ENCODE measurements at regions not wholly inside any gene's neighbourhood (a gene's known extent, or its start where the extent isn't known, plus 50 kb on each side); places are given as distances from the start of the nearest gene placed in this dataset.

DNA sequence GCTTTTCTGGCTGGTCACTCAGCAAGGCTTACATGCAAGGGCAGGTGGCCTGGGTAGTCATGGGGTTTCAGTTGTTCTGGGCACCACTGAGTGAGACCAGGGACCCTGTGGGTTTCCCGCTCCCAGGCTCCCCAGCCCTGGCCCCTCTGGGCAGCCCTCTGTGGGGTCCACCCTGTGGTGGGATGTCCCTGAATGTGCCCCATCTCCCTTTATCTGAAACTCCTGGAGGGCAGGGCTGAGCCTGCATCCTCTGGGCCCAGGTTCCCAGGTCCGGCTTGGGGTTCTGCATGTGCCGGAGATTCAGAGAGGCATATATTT, 1041.0 kb downstream of the BRD1 start:
- TF ChIP-seq CTCF (IDR thresholded peaks at IDR 0.05) = no peak
- no peak for TF ChIP-seq EZH2 (IDR thresholded peaks at IDR 0.05; ENCODE audit: borderline replicate concordance, insufficient read depth, low read depth, low read length, poor library complexity, severe bottlenecking)
